ENCODE measurements at regions not wholly inside any gene's neighbourhood (a gene's known extent, or its start where the extent isn't known, plus 50 kb on each side); places are given as distances from the start of the nearest gene placed in this dataset.

- no peak overlapping the region for H2AFZ ChIP-seq (ENCODE audit: low read depth, low read length)
- no TSS peak for BruUV-seq (replicated peaks)
- no peak overlapping the region for H3K4me2 ChIP-seq (ENCODE audit: insufficient read depth, low read length)
- POLR2A ChIA-PET: no interaction called here
- H3K9ac ChIP-seq (replicated peaks; ENCODE audit: extremely low read depth, insufficient read depth, low read length): no peak overlapping the region
- H3K9me3 ChIP-seq (replicated peaks; ENCODE audit: control insufficient read depth, insufficient read depth, low read length): no peaks in the 10 kb centered on the region
- no peak overlapping the region for H3K4me3 ChIP-seq (replicated peaks in 1 of 3; ENCODE audit: insufficient read depth in 1 of 3, low read depth in 1 of 3, low read length in 3 of 3)
- no peak for DNase-seq (ENCODE audit: low read depth, low spot score)
- intact Hi-C loops (cut with micrococcal nuclease): no loop called here
- H3K36me3 ChIP-seq (ENCODE audit: control insufficient read depth in 2 of 2, extremely low read depth in 1 of 2, insufficient read depth in 2 of 2, low read length in 2 of 2): no peaks in the 10 kb centered on the region
- CTCF ChIA-PET: interaction anchor here (0.6 to 2.0 kb wide), 10 partner anchors 11 to 470 kb away, joined by 3 to 6 read pairs (median 3); no protein-coding TSS in a partner anchor
- H3K79me2 ChIP-seq (ENCODE audit: control insufficient read depth, insufficient read depth, low read length): no peaks in the 10 kb centered on the region
- no peak overlapping the region for H3K27ac ChIP-seq (ENCODE audit: insufficient read depth, low read depth, low read length)
- no peaks in the 10 kb centered on the region for H3K4me1 ChIP-seq (ENCODE audit: control insufficient read depth, extremely low read depth, insufficient read depth, low read length)
- H3K27me3 ChIP-seq (ENCODE audit: control insufficient read depth in 2 of 2, insufficient read depth in 2 of 2, low read length in 2 of 2): peaks cover 2 to 19% of the 10 kb centered on the region in 2 experiments
- H4K20me1 ChIP-seq (replicated peaks; ENCODE audit: control insufficient read depth, extremely low read depth, insufficient read depth, low read length): no peaks in the 10 kb centered on the region
- no peaks in the 10 kb centered on the region for H3K9me1 ChIP-seq (replicated peaks; ENCODE audit: control insufficient read depth, extremely low read depth, insufficient read depth, low read length)
- no peak for FAIRE-seq
- TF ChIP-seq MYC (IDR thresholded peaks at IDR 0.05; ENCODE audit: low read depth, low read length): no peak
- TF ChIP-seq FOS (IDR thresholded peaks at IDR 0.05; ENCODE audit: borderline replicate concordance, insufficient read depth, low read length): no peak
- no peak for TF ChIP-seq POLR2A (IDR thresholded peaks at IDR 0.05; ENCODE audit: low read depth, low read length)
- TF ChIP-seq GATA2 (IDR thresholded peaks at IDR 0.05; ENCODE audit: insufficient read depth, insufficient read length, low read depth, low read length): no peak
- no peak for TF ChIP-seq JUN (IDR thresholded peaks at IDR 0.05; ENCODE audit: borderline replicate concordance, insufficient read depth, insufficient read length, low read depth)
- no peak for TF ChIP-seq CTCF (IDR thresholded peaks at IDR 0.05; ENCODE audit: extremely low read depth in 1 of 2, insufficient read depth in 1 of 2, low read depth in 1 of 2, low read length in 2 of 2)
- no peak for TF ChIP-seq MAX (IDR thresholded peaks at IDR 0.05; ENCODE audit: insufficient read depth, insufficient read length)
- no peak for TF ChIP-seq EZH2 (IDR thresholded peaks at IDR 0.05; ENCODE audit: borderline replicate concordance, low read depth, low read length, severe bottlenecking)
- TF ChIP-seq POLR2AphosphoS5 (IDR thresholded peaks at IDR 0.05; ENCODE audit: insufficient read depth, low read depth, low read length): no peak
- dilution Hi-C loops (cut with MboI; ENCODE audit: extremely low pct_ligation_motif_present, low sequenced_read_pairs): no loop called here
These were observed 150.1 kb downstream of the IRF8 start for GRCh38 chr16:86048882-86049585.

All from endothelial cell of umbilical vein (primary cell).